ENCODE measurements at regions not wholly inside any gene's neighbourhood (a gene's known extent, or its start where the extent isn't known, plus 50 kb on each side); places are given as distances from the start of the nearest gene placed in this dataset.

DNA sequence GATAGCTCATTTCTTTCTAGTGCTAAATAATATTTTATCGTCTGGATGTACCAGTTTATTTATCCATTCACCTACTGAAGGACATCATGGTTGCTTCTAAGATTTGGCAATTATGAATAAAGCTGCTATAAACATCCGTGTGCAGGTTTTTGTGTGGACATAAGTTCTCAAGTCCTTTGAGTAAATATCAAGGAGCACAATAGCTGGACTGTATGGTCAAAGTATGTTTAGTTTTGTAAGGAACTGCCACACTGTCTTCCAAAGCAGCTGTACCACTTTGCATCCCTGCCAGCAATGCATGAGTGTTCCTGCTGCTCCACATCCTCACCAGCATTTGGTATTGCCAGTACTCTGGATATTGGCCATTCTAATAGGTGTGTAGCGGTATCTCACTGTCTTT is 447.4 kb downstream of the MED13L start:
- H3K9me3 ChIP-seq (replicated peaks; ENCODE audit: low read length): no peaks in the 10 kb centered on the region
- H3K4me2 ChIP-seq (ENCODE audit: low read length): no peak overlapping the region
- H3K4me1 ChIP-seq (ENCODE audit: control insufficient read depth, insufficient read depth, low read length): no peaks in the 10 kb centered on the region
- no peak overlapping the region for H3K9ac ChIP-seq (ENCODE audit: low read depth, low read length)
- no peak overlapping the region for H3K4me3 ChIP-seq (ENCODE audit: low read length)
- H3K27me3 ChIP-seq (ENCODE audit: control insufficient read depth, insufficient read depth, low read length): no peaks in the 10 kb centered on the region
- no peaks in the 10 kb centered on the region for H3K36me3 ChIP-seq (ENCODE audit: insufficient read depth, low read length)

GRCh38 chr12:115828168-115828567 is 449.3 kb downstream of the MED13L start:
- H3K9me3 ChIP-seq (replicated peaks; ENCODE audit: low read length): no peaks in the 10 kb centered on the region
- H3K27me3 ChIP-seq (ENCODE audit: control insufficient read depth, insufficient read depth, low read length): no peaks in the 10 kb centered on the region
- no peak overlapping the region for H3K9ac ChIP-seq (ENCODE audit: low read depth, low read length)
- no peaks in the 10 kb centered on the region for H3K36me3 ChIP-seq (ENCODE audit: insufficient read depth, low read length)
- no peak overlapping the region for H3K4me2 ChIP-seq (ENCODE audit: low read length)
- H3K4me3 ChIP-seq (ENCODE audit: low read length): no peak overlapping the region
- no peaks in the 10 kb centered on the region for H3K4me1 ChIP-seq (ENCODE audit: control insufficient read depth, insufficient read depth, low read length)

DNA sequence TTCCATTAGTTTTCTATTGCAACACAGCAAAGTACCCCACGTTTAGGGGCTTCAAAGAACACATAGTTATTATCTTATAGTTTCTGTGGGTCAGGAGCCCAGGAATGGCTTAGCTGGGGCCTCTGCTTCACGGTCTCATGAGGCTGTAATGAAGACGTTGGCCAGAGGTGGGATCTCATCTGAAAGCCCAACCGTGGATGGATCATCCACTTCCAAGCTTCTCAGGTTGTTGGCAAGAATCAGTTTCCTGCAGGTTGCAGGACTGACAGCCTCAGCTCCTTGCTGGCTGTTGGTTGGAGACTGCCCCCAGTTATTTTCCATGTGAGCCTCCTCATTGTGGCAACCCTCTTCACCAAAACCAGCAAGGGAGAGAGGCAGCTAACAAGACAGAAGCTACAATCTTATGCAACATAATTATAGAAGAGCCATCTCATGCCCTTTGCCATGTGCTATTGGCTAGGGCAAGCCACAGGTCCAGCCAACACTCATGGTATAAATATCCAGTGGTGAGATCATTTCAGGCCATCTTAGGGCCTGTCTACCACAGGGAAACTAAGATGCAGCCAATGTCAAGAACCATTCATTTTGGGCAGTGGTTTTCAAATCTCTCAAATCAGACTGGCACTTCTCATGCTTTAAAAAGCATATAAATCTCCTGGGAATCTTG is 452.4 kb downstream of the MED13L start:
- H3K4me1 ChIP-seq (ENCODE audit: control insufficient read depth, insufficient read depth, low read length): no peaks in the 10 kb centered on the region
- H3K4me2 ChIP-seq (ENCODE audit: low read length): no peak overlapping the region
- H3K9ac ChIP-seq (ENCODE audit: low read depth, low read length): no peak overlapping the region
- H3K9me3 ChIP-seq (replicated peaks; ENCODE audit: low read length): no peaks in the 10 kb centered on the region
- no peaks in the 10 kb centered on the region for H3K27me3 ChIP-seq (ENCODE audit: control insufficient read depth, insufficient read depth, low read length)
- no peaks in the 10 kb centered on the region for H3K36me3 ChIP-seq (ENCODE audit: insufficient read depth, low read length)
- H3K4me3 ChIP-seq (ENCODE audit: low read length): no peak overlapping the region

GRCh38 chr12:115823635-115824034 is 453.9 kb downstream of the MED13L start:
- H3K9ac ChIP-seq (ENCODE audit: low read depth, low read length): no peak overlapping the region
- H3K4me2 ChIP-seq (ENCODE audit: low read length): no peak overlapping the region
- H3K27me3 ChIP-seq (ENCODE audit: control insufficient read depth, insufficient read depth, low read length): no peaks in the 10 kb centered on the region
- H3K4me1 ChIP-seq (ENCODE audit: control insufficient read depth, insufficient read depth, low read length): no peaks in the 10 kb centered on the region
- H3K36me3 ChIP-seq (ENCODE audit: insufficient read depth, low read length): no peaks in the 10 kb centered on the region
- no peak overlapping the region for H3K4me3 ChIP-seq (ENCODE audit: low read length)
- H3K9me3 ChIP-seq (replicated peaks; ENCODE audit: low read length): no peaks in the 10 kb centered on the region

DNA sequence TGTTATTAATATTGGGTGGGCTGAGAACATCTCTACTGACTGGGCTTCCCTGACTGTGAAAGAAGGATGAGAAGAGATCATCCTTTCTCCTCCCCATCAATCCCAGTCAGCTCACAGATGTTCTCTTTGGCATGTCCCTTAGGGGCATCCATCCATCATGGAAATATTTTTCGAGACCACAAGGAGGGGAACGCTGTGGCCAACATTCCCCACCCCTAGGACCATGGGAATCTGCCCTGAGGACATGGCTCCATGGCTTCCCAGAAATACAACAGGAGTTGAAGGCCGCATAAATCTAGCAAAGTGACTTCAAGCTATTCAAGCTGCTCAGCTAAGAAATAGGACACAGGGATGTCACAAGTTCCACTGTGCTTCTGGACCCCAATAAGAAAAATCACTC is 456.8 kb downstream of the MED13L start:
- H3K4me2 ChIP-seq (ENCODE audit: low read length): no peak overlapping the region
- H3K4me1 ChIP-seq (ENCODE audit: control insufficient read depth, insufficient read depth, low read length): no peaks in the 10 kb centered on the region
- no peaks in the 10 kb centered on the region for H3K9me3 ChIP-seq (replicated peaks; ENCODE audit: low read length)
- H3K36me3 ChIP-seq (ENCODE audit: insufficient read depth, low read length): no peaks in the 10 kb centered on the region
- no peak overlapping the region for H3K4me3 ChIP-seq (ENCODE audit: low read length)
- H3K27me3 ChIP-seq (ENCODE audit: control insufficient read depth, insufficient read depth, low read length): no peaks in the 10 kb centered on the region
- H3K9ac ChIP-seq (ENCODE audit: low read depth, low read length): no peak overlapping the region

GRCh38 chr12:115818973-115819372 is 458.5 kb downstream of the MED13L start:
- Histone ChIP-seq H3K9ac (ENCODE audit: low read depth, low read length) (no peak overlapping the region), H3K9me3 (replicated peaks; ENCODE audit: low read length) (no peaks in the 10 kb centered on the region), H3K36me3 (ENCODE audit: insufficient read depth, low read length) (no peaks in the 10 kb centered on the region), H3K27me3 (ENCODE audit: control insufficient read depth, insufficient read depth, low read length) (no peaks in the 10 kb centered on the region), H3K4me3 (ENCODE audit: low read length) (no peak overlapping the region), H3K4me2 (ENCODE audit: low read length) (no peak overlapping the region), H3K4me1 (ENCODE audit: control insufficient read depth, insufficient read depth, low read length) (no peaks in the 10 kb centered on the region)

GRCh38 chr12:115817389-115817788 is 460.1 kb downstream of the MED13L start:
- H3K4me2 ChIP-seq (ENCODE audit: low read length): no peak overlapping the region
- H3K4me3 ChIP-seq (ENCODE audit: low read length): no peak overlapping the region
- H3K36me3 ChIP-seq (ENCODE audit: insufficient read depth, low read length): no peaks in the 10 kb centered on the region
- no peaks in the 10 kb centered on the region for H3K27me3 ChIP-seq (ENCODE audit: control insufficient read depth, insufficient read depth, low read length)
- H3K9ac ChIP-seq (ENCODE audit: low read depth, low read length): no peak overlapping the region
- no peaks in the 10 kb centered on the region for H3K4me1 ChIP-seq (ENCODE audit: control insufficient read depth, insufficient read depth, low read length)
- H3K9me3 ChIP-seq (replicated peaks; ENCODE audit: low read length): no peaks in the 10 kb centered on the region

DNA sequence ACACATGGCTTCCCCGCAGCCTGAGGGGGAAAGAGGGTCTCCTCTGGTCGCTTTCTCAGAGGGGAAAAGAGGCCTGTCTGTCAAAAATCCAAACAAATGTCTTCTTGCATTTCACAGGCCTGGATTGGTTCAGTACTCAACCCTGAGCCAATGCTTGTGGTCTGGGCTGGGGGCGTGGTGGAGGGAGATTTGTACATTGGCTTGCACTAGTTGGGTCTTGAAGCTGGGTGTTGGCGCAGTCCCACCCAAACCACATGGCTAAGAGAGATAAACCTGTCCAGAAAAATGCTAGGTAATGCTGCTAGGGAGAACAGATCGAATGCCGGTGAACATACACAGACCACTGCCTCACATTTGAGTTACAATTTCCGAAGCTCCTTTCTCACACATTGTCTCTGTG is 461.6 kb downstream of the MED13L start:
- Histone ChIP-seq H3K9me3 (replicated peaks; ENCODE audit: low read length) (no peaks in the 10 kb centered on the region), H3K4me3 (ENCODE audit: low read length) (no peak overlapping the region), H3K9ac (ENCODE audit: low read depth, low read length) (no peak overlapping the region), H3K4me1 (ENCODE audit: control insufficient read depth, insufficient read depth, low read length) (no peaks in the 10 kb centered on the region), H3K36me3 (ENCODE audit: insufficient read depth, low read length) (no peaks in the 10 kb centered on the region), H3K27me3 (ENCODE audit: control insufficient read depth, insufficient read depth, low read length) (no peaks in the 10 kb centered on the region), H3K4me2 (ENCODE audit: low read length) (no peak overlapping the region)

DNA sequence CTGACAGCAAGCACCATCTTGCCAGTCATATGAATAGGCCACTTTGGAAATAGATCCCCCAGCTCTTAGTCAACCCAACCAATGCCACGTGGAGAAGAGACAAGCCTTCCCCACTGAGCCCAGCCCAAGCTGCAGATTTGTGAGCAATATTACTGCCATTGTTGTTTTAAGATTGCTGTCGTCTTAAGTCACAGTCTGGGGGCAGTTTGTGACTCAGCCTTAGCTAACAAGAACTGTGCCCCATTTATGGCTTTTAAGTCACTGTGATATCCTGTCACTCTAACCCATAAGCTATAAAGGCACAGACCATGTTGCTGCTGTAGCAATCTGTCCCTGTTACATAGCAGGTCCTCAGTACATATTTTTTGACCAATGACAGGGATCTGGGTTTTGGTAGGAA is 464.2 kb downstream of the MED13L start:
- no peaks in the 10 kb centered on the region for H3K36me3 ChIP-seq (ENCODE audit: insufficient read depth, low read length)
- no peak overlapping the region for H3K4me3 ChIP-seq (ENCODE audit: low read length)
- no peak overlapping the region for H3K9ac ChIP-seq (ENCODE audit: low read depth, low read length)
- no peak overlapping the region for H3K4me2 ChIP-seq (ENCODE audit: low read length)
- H3K4me1 ChIP-seq (ENCODE audit: control insufficient read depth, insufficient read depth, low read length): no peaks in the 10 kb centered on the region
- no peaks in the 10 kb centered on the region for H3K9me3 ChIP-seq (replicated peaks; ENCODE audit: low read length)
- H3K27me3 ChIP-seq (ENCODE audit: control insufficient read depth, insufficient read depth, low read length): no peaks in the 10 kb centered on the region

DNA sequence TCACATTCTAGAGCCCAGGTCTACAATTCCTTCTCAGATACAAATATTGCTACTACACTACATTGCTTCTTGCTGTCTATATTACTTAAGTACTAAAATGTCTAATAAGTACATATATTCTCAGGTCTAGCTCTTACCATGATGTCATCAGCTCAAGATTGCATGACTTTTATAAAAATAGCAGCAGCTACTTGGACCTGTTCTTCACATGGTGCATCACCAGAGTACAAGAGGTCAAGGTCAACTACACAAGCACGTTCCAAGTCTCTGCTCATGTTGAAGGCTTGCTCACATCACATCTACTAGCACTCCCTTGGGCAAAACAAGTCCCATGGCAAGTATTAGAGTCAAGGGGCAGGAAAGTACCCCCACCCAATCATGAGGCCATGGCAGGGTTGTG is 465.6 kb downstream of the MED13L start:
- no peaks in the 10 kb centered on the region for H3K9me3 ChIP-seq (replicated peaks; ENCODE audit: low read length)
- no peaks in the 10 kb centered on the region for H3K36me3 ChIP-seq (ENCODE audit: insufficient read depth, low read length)
- H3K4me2 ChIP-seq (ENCODE audit: low read length): no peak overlapping the region
- H3K9ac ChIP-seq (ENCODE audit: low read depth, low read length): no peak overlapping the region
- H3K4me3 ChIP-seq (ENCODE audit: low read length): no peak overlapping the region
- H3K27me3 ChIP-seq (ENCODE audit: control insufficient read depth, insufficient read depth, low read length): no peaks in the 10 kb centered on the region
- H3K4me1 ChIP-seq (ENCODE audit: control insufficient read depth, insufficient read depth, low read length): no peaks in the 10 kb centered on the region

GRCh38 chr12:115811045-115811444 is 466.4 kb downstream of the MED13L start:
- Histone ChIP-seq H3K4me2 (ENCODE audit: low read length) (no peak overlapping the region), H3K9ac (ENCODE audit: low read depth, low read length) (no peak overlapping the region), H3K36me3 (ENCODE audit: insufficient read depth, low read length) (no peaks in the 10 kb centered on the region), H3K4me3 (ENCODE audit: low read length) (no peak overlapping the region), H3K9me3 (replicated peaks; ENCODE audit: low read length) (no peaks in the 10 kb centered on the region), H3K4me1 (ENCODE audit: control insufficient read depth, insufficient read depth, low read length) (no peaks in the 10 kb centered on the region), H3K27me3 (ENCODE audit: control insufficient read depth, insufficient read depth, low read length) (no peaks in the 10 kb centered on the region)

- no peak overlapping the region for H3K4me2 ChIP-seq (ENCODE audit: low read length)
- no peaks in the 10 kb centered on the region for H3K9me3 ChIP-seq (replicated peaks; ENCODE audit: low read length)
- H3K4me3 ChIP-seq (ENCODE audit: low read length): no peak overlapping the region
- no peaks in the 10 kb centered on the region for H3K4me1 ChIP-seq (ENCODE audit: control insufficient read depth, insufficient read depth, low read length)
- no peak overlapping the region for H3K9ac ChIP-seq (ENCODE audit: low read depth, low read length)
- H3K27me3 ChIP-seq (ENCODE audit: control insufficient read depth, insufficient read depth, low read length): no peaks in the 10 kb centered on the region
- no peaks in the 10 kb centered on the region for H3K36me3 ChIP-seq (ENCODE audit: insufficient read depth, low read length)
Measured at GRCh38 chr12:115810122-115810901, 467.2 kb downstream of the MED13L start.

Measured in skeletal muscle satellite cell (primary cell).